ENCODE measurements at regions not wholly inside any gene's neighbourhood (a gene's known extent, or its start where the extent isn't known, plus 50 kb on each side); places are given as distances from the start of the nearest gene placed in this dataset.
A peak's percentile ranks its signal among the peaks of the same experiment; 100 is the strongest.

GRCh38 chr4:28351102-28351501 lies 1490.5 kb downstream of the STIM2 start:
- TF ChIP-seq, protein P1, sequence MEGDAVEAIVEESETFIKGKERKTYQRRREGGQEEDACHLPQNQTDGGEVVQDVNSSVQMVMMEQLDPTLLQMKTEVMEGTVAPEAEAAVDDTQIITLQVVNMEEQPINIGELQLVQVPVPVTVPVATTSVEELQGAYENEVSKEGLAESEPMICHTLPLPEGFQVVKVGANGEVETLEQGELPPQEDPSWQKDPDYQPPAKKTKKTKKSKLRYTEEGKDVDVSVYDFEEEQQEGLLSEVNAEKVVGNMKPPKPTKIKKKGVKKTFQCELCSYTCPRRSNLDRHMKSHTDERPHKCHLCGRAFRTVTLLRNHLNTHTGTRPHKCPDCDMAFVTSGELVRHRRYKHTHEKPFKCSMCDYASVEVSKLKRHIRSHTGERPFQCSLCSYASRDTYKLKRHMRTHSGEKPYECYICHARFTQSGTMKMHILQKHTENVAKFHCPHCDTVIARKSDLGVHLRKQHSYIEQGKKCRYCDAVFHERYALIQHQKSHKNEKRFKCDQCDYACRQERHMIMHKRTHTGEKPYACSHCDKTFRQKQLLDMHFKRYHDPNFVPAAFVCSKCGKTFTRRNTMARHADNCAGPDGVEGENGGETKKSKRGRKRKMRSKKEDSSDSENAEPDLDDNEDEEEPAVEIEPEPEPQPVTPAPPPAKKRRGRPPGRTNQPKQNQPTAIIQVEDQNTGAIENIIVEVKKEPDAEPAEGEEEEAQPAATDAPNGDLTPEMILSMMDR (IDR thresholded peaks at IDR 0.05; ENCODE audit: partially characterized antibody, unreplicated experiment) = no peak
- H3K27me3 Mint-ChIP-seq (ENCODE audit: unreplicated experiment) = no peaks in the 10 kb centered on the region
- peaks cover 19% of the 10 kb centered on the region for H3K4me1 Mint-ChIP-seq (ENCODE audit: low read depth, unreplicated experiment)
- no peak overlapping the region for H3K4me3 Mint-ChIP-seq (ENCODE audit: unreplicated experiment)
- H3K27ac Mint-ChIP-seq (ENCODE audit: unreplicated experiment) = no peak overlapping the region
- DNase-seq = no peak
- H3K36me3 Mint-ChIP-seq (ENCODE audit: unreplicated experiment) = no peaks in the 10 kb centered on the region
- H3K9me3 Mint-ChIP-seq (ENCODE audit: unreplicated experiment) = no peaks in the 10 kb centered on the region

DNA sequence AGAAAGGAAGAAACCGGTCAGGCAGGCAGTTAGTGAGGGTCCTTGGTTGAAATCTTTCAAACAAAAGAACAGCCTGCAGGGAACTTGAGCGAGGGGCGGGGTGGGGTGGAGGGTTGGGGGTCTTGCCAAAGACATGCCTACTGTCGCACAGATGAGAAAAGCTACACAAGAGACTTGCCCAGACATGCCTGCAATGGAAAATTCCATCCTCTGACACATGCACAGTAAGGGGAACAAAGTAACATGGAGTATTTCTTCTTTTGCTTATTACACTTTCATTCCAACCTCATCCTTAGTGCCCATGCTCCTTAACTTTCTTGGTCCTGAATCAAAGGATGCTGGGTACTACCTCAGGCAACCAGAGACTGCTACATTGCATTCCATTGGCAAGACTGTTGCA lies 1491.2 kb downstream of the STIM2 start:
- TF ChIP-seq, protein P1 (IDR thresholded peaks at IDR 0.05; ENCODE audit: partially characterized antibody, unreplicated experiment) = no peak
- H3K9me3 Mint-ChIP-seq (ENCODE audit: unreplicated experiment) = no peaks in the 10 kb centered on the region
- no peak overlapping the region for H3K27ac Mint-ChIP-seq (ENCODE audit: unreplicated experiment)
- no peaks in the 10 kb centered on the region for H3K36me3 Mint-ChIP-seq (ENCODE audit: unreplicated experiment)
- H3K27me3 Mint-ChIP-seq (ENCODE audit: unreplicated experiment) = no peaks in the 10 kb centered on the region
- no peak for DNase-seq
- H3K4me1 Mint-ChIP-seq (ENCODE audit: low read depth, unreplicated experiment) = peaks cover 19% of the 10 kb centered on the region
- no peak overlapping the region for H3K4me3 Mint-ChIP-seq (ENCODE audit: unreplicated experiment)

GRCh38 chr4:28354880-28355656 lies 1494.4 kb downstream of the STIM2 start:
- no peaks in the 10 kb centered on the region for H3K27me3 Mint-ChIP-seq (ENCODE audit: unreplicated experiment)
- peak overlapping the region; percentile 46 for H3K4me3 Mint-ChIP-seq (ENCODE audit: unreplicated experiment)
- DNase-seq = no peak
- H3K36me3 Mint-ChIP-seq (ENCODE audit: unreplicated experiment) = no peaks in the 10 kb centered on the region
- H3K4me1 Mint-ChIP-seq (ENCODE audit: low read depth, unreplicated experiment) = peaks cover 22% of the 10 kb centered on the region
- TF ChIP-seq, protein P1 (IDR thresholded peaks at IDR 0.05; ENCODE audit: partially characterized antibody, unreplicated experiment) = no peak
- H3K27ac Mint-ChIP-seq (ENCODE audit: unreplicated experiment) = peak overlapping the region; percentile 94
- H3K9me3 Mint-ChIP-seq (ENCODE audit: unreplicated experiment) = no peaks in the 10 kb centered on the region

GRCh38 chr4:28357990-28358389 lies 1497.3 kb downstream of the STIM2 start:
- DNase-seq = peak; percentile 19
- H3K36me3 Mint-ChIP-seq (ENCODE audit: unreplicated experiment) = no peaks in the 10 kb centered on the region

DNA sequence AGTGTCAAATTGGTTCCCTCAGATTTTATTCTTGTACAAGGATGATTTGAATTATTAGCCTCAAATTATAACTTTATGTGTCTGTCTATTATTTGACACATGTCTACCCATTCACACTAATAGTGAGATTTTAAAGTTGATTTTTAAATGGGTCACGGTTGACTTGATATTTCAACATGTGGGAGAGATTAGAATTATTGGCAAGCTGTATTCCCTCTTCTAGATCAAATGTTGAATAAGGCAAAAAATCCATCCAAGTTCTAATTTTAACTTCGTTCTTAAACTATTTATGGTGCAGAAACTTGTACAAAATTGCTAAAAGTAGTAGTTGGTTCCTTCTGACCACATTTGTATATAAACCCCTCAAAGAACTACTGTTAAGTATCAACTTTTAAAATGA lies 1498.0 kb downstream of the STIM2 start:
- Mint-ChIP-seq H3K4me3 (ENCODE audit: unreplicated experiment) (no peak overlapping the region), H3K9me3 (ENCODE audit: unreplicated experiment) (no peaks in the 10 kb centered on the region), H3K27me3 (ENCODE audit: unreplicated experiment) (no peaks in the 10 kb centered on the region), H3K4me1 (ENCODE audit: low read depth, unreplicated experiment) (peaks cover 19% of the 10 kb centered on the region), H3K27ac (ENCODE audit: unreplicated experiment) (no peak overlapping the region), H3K36me3 (ENCODE audit: unreplicated experiment) (no peaks in the 10 kb centered on the region)
- no peak for DNase-seq
- TF ChIP-seq, protein P1 (IDR thresholded peaks at IDR 0.05; ENCODE audit: partially characterized antibody, unreplicated experiment) = no peak

More at GRCh38 chr4:28357990-28358389, 1497.3 kb downstream of the STIM2 start:
- Mint-ChIP-seq H3K27ac (ENCODE audit: unreplicated experiment) (no peak overlapping the region), H3K9me3 (ENCODE audit: unreplicated experiment) (no peaks in the 10 kb centered on the region), H3K27me3 (ENCODE audit: unreplicated experiment) (no peaks in the 10 kb centered on the region), H3K4me3 (ENCODE audit: unreplicated experiment) (no peak overlapping the region), H3K4me1 (ENCODE audit: low read depth, unreplicated experiment) (peaks cover 19% of the 10 kb centered on the region)
- TF ChIP-seq, protein P1 (IDR thresholded peaks at IDR 0.05; ENCODE audit: partially characterized antibody, unreplicated experiment) = no peak

Data from glutamatergic neuron (in vitro differentiated cells).